Activated CD8-positive, alpha-beta memory T cell treated with anti-CD3 and anti-CD28 coated beads for 24 hours (primary cell): ENCODE measurements at regions not wholly inside any gene's neighbourhood (a gene's known extent, or its start where the extent isn't known, plus 50 kb on each side); places are given as distances from the start of the nearest gene placed in this dataset.
"Not testable (repeated sequence)": the region's sequence is repeated elsewhere in the genome, so short reads cannot be mapped to it uniquely, and the experiment has no call there.

Experiments
- DNase-seq: peaks from one replicate; pipeline ENCODE4 v3.0.0-alpha.2; 2020

DNA sequence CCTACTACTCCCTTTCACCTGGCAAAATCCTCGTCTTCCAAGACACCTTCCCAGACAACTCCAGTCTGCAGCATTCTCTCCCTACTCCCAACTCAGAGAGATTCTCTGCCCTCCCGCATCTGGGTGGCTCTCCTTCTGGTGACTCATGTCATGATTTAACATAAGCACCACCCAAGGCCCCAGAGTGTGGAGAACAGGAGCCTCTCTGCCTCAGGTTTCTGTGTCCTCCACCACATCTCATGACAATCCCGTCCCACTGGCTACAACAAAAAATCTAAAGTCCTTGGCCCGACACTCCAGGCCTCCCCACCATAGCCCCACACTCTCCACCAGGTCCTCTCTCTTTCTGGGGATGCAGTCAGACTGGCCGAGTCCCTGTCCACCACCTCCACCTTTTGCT, 197.1 kb downstream of the BCL11A start:
- no peak for DNase-seq

DNA sequence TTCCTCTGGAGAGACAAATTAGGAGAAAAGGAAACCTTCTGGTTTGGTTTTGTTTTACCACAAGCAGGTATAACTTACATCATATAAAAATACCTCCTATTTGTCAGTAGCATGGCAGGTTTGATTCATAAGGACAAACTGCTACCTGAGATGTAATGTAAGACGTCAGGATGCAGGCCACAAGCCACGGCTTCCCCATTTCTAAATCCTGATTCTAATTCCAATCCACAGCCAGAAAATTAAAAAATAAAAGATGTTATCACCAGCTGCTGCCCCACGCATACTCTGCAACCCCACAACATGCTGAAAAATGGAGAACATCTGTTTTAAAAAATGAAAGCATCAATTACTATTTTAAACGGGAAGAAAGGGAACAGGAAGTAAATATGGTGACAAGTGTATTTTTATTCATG, 197.6 kb downstream of the BCL11A start:
- no peak for DNase-seq

DNA sequence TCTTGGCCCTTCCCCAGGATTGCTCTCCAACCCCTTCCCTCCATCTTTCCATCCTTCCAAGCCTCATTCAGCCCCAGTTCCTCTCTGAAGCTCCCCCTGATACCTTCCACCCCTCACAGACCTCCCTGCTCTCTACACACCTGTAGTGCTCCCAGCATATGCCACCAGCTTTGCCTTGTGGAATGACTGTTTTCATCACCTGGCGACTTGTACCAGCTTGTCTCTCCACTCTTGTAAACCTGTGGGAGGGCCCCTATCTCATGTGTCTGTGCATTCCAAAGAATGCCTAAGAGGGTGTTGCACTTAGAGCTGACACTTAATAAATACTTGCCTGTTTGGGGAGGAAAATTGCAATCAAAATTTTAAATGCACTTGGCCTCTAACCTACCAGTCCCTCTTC, 198.7 kb downstream of the BCL11A start:
- DNase-seq: no peak

DNA sequence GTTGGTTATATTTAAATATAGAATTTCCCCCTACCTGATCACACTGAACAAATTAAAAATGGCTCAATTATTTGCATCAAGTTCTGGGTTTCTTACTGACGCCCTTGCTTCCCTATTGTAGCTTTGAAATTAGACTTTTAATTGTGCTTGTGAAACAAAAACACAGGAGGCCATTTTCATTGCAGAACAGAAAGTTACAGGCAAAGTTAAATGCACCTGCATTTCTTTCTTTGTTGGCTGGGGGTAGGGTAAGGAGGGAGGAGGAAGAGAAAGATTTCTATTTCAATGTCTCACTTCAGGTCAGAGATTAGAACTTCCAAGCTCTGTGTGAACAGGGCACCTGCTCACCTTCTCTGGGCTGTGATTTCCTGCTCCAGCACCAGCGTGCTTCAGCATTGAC, 199.6 kb downstream of the BCL11A start:
- no peak for DNase-seq

DNA sequence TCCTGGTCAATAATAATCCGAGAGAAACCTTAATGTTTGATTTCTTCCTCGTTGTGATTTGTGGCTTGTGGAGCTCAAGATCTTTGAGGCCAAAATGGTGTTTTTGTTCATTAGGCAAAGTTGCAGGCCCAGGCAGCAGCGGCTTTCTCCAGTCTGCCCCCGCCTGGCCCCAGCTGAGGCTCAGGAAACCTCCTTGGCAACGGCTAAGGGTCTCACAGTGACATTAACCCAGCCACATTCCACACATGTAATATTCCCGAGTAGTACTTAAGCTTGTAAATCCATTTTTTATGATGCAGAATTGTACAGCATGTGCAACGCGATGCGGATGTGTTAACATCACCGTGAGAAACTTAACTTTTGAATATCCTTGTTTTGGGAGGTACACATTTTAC, 200.1 kb downstream of the BCL11A start:
- no peak for DNase-seq

DNA sequence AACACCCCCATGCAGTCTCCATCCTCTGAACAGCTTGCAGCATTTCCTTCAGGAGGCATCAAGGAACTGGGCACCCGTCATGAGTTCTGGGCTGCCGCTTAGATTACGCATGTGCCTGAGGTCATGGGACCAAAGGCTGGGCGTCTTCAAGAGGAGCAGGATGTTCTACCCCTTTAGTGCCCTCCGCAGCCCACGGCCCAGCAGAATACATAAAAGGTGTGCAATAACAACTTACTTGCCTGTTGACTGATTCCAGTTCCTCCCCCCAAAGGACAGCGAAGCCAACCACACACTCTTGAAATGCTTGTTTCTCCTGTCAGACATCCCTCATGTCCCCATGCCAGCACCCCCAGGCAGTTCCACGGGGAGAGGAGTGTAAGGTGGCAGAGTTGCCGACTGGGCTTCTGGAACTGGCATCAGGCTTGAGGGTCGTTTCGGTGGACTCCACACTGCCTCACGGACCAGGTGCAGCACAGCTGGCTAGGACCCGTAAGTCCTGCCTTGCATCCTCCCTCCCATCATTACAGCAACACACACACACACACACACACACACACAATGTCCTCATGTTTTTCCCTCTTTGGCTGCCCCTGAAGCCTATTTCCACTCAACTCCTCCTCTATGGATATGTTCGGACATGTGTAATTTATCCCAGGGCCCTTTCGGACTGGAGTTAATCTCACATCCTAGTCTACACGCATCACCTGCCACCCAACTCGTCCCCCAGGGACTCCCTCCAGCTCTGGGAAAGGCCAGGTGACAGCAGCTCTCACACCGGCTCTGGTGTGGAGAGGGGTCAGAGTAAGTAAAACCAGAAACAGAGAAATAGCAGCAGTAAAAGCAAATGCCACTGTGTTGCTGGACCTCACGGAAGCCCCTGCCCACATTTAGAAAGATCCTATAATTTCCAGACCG, 200.7 kb downstream of the BCL11A start:
- no peak for DNase-seq

DNA sequence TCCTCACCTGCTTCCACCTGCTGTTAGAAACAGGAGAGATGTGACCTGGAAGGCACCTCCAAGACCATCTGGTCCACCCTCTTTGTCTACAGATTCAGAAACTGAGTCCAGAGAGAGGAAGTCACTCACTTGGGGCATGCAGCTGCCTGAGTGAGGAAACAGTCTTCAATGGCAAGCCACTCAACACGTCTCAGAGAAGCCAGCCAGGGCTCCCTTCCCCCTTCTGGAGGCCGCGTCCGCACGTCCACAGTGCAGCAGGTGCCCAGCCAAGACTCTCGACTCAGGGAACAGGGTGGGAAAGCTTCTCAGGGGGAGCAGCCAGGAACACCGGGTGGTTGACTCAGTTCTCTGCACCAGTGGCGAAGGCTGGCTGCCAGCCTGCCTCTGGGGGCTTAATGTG, 201.7 kb downstream of the BCL11A start:
- no peak for DNase-seq

DNA sequence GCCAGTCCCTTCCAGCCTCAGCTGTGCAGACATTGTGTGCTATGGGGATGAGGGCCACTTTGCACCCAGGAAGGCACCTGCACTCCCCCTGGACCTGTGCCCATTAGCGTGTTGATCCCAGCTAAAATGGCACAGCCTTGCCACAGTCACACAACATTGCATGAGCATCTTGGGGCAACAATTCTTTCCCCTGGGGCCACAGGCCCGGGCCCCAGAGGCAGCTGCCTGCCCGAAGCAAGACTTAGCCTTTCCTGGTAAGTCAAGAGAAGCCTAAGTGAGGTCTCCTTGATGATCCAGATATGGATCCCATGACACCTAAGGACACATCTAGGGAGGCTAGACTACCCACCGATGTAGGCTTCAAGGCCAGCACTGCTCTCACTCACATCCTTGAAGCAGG, 202.1 kb downstream of the BCL11A start:
- no peak for DNase-seq

DNA sequence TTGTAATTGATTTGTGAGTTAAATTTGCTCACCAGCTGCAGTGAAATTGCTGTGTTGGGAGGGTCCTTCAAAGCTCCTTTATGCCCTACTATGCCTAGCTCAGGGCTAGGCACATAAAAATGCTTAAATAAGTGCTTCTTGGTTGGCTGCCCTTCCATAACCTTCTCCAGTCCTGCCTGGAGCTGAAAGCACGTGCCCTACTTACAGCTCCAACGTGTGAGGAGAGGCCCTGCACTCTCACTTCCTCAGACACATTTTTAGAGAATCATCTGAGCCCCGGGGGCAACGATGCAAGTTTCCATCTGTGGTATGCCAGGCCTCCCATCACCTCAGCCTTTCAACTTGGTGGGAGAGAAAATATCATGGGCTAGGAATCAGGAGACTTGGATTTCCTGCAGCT, 202.7 kb downstream of the BCL11A start:
- DNase-seq: no peak

DNA sequence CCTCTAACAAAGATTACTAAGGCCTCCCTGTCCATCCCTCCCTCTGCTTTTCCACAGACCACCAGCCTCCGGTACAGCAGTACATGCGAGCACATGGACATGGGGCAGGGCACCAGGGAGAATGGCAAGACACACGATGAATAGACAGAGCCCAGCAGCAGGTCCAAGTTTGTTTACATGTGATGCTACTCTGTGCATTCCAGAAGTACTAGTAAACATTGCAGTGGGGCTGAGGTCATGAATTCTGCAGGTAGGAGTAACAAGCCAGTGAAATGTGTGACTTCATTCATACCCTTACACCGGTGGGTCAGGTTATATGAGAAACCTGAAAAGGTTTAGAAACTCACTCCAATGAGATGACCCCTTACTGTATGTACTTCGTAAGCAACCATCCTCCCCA, 205.7 kb downstream of the BCL11A start:
- DNase-seq: no peak

DNA sequence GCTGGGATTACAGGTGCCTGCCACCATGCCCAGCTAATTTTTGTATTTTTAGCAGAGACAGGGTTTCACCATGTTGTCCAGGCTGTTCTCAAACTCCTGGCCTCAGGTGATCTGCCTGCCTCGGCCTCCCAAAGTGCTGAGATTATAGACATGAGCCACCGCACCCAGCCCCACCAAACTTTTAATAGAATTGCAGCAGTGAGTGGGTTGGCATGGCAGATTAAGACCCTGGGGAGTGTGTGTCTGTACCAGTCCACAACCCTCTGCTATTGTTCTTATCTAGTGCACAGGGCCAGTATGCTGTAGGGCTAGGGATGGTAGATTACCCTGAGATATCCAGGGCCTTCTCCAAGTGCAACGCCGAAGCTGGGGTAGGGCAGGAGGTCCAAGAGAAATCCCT, 211.0 kb downstream of the BCL11A start:
- not testable (repeated sequence) for DNase-seq

DNA sequence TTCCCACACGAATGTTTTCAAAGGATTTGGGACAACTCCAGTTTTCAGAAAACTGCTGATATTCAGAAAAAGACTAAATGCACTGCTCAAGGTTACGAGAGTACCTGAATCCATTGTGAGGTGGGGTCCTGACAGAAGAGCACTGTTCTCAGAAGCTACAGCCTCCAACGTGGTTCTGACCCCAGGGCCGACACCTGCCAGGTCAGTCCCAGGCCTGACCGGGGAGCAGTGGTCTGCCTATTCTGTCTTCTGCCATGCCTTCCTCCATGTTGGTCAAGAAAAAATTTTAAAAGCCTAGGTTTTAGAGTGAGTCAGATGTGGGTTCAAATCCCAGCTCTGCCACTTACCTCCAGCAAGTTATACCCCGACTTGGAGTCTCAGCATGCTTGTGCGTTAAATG, 212.3 kb downstream of the BCL11A start:
- DNase-seq: no peak

DNA sequence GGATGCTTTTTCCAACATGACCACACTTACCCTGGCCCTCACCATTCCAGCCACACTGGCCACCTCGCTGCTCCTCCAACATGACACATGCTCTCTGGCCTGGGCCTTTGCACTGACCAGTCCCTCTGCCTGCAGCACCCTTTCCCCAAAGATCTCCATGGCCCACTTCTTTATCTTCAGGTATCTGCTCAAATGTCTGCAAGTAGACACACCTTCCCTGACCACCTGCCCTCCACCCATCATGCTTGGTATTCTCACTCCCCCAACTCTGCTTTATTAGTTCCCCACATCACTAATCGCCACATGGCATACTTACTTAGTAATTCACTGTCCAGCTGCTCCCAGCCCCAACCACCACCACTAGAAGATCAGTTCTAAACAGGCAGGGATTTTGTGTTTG, 214.2 kb downstream of the BCL11A start:
- DNase-seq: no peak

DNA sequence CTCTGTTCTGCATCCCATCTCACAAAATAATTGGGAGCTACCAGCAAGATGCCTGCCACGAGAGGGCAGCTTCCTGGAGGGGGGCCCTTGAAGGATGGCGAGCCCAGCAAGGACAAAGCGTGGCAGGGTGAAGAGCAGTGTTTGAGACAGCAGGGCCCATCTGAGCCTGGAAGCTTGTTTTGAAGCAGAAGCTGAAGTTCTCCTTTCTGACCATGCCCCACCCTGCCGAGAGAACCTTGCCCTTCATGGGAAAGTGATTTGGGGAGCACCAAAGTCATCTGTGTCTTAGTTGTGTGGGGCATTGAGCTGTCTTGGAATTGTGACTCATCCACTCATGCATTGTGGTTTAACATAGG, 216.3 kb downstream of the BCL11A start:
- no peak for DNase-seq

DNA sequence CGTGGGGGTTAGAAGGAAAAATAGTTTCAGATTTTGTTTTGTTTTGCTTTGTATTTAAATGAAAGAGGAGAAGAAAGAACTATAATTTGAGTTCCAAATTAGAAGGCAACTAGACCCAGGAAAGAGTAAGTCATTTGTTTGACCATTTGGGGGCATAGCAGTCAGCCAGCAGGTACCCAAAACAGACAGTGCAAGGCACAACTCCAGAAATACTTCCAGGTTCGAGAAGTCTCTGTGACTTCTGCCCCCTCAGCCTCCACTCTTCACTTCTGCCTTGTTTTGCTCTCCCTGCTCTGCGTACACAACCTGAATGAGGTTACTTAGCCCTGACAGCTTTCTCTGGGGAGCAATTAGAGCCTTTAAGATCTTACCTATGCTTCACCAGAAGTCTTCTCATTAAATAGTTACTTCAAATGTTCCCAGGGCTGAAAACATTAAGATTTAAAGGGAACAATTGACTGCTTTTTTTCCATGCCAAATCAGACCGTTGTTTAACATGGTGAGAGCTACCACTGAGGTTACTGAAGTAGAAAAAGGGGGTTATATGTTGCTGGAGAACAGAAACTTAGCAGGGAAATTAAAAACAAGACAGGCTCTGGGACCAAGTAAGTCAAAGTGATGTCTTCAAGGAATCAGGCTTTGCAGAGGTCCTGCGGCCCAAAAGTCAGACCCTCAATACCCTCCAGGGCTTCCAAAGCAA, 216.9 kb downstream of the BCL11A start:
- no peak for DNase-seq

DNA sequence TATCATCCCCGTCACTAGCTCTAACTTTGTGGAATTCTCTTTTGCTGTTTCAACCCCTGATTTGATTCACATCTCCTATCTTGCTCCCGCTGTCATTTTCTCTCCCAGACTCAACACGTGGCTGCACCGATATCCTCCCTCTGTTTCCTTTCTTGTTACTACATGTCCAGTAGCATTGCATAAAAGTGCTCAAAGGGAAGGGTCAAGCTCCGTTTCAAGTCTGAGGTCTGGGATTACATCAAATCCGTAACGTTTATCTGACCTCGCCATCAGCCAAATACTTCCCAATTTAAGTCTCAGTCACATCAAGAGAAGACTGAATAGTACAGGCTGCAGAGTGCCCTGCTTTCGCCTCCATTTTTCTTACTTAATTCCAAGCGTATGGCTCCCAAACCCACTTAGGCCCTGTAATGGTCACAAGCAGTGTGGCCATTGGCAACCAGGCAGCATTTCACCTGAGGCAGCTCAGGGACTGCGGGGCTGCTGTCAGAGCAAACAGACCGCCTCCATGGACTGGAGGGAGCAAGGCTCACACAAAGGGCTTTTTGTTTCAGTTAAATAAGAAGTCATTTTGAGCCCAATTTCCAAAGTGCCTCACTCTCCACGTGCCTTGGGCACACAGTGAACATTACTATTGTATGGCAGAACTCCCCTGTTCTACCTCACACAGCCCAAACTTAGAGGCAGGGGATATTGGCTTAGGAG, 217.8 kb downstream of the BCL11A start:
- DNase-seq: no peak

DNA sequence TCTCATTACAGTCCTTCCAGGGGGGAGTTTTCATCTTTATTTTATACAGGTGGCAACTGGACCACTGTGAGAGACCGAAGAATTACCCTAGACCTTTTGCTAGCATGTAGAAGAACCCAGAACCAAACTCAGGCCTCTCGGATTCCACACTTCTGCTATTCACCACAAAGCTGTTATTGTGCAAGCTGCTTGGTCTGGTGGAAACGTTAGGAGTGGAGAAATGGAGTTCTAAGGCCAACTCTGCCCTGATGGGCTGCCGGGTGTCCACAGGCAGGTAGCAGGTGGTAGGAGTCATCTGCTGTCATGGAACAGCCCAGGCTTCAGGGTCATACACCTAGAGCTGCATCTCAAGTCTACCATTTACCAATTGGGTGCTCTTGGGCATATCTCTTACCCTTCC, 218.8 kb downstream of the BCL11A start:
- no peak for DNase-seq

DNA sequence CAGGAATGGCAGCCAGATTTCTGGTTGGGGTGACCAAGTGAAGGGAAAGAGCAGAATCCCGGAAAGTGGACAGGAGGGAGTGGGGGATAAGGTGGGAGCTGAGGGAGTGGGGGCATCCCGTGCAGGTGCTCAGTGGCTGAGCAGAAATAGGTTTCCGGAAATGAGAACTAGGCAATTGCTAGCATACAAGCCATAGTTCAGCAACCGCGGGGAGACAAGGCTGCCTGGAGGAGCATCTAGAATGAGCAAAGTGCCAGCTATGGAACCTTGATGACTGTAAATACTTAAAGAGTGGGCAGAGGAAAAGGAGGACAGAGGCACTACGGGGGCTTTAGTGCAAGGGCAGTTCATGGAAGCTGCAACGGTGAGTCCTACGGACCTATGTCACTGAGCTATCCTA, 220.2 kb downstream of the BCL11A start:
- DNase-seq: no peak

DNA sequence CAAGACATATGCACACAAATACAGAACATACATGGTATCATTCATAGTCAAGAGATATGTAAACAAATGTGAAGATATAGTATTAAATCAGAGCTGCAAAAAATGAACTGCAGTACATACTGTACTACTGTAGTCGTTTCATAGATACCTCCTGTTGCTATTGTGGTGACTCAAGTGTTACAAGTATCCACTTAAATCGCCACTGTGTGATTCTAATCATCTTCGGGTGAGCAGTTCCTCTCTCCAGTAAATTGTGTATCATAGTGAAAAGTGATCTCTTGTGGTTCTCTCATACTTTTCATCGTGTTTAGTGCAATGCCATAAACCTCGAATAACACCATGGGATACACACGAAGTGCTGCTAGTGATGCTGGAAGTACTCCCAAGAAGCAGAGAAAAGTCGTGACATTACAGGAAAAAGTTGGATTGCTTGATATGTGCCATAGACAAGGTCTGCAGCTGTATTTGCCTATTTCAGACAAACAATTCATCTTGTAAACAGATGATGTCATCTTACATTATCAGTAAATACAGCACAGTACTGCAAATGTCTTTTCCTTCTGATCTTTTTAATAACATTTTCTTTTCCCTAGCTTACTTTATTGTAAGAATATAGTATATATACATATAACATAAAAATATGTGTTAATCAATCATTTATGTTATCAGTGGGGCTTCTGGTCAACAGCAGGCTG, 222.2 kb downstream of the BCL11A start:
- no peak for DNase-seq

DNA sequence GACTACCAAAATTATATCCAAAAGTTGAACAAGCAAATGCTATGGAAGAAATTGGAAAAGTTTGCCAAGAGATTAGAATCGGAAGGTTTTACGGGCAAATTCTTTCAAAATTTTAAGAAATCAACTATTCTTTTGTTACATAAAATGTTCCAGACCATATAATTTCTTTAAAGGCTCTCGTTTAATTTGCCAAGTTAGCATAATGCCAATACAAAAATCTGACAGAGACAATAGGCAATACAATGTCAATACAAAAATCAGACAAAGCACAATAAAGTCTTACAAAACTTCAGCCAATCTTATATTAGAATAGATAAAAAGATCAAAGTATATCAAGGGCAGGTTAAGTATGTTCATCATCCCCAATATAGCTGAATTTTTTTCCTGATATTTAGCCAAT, 224.2 kb downstream of the BCL11A start:
- DNase-seq: no peak

DNA sequence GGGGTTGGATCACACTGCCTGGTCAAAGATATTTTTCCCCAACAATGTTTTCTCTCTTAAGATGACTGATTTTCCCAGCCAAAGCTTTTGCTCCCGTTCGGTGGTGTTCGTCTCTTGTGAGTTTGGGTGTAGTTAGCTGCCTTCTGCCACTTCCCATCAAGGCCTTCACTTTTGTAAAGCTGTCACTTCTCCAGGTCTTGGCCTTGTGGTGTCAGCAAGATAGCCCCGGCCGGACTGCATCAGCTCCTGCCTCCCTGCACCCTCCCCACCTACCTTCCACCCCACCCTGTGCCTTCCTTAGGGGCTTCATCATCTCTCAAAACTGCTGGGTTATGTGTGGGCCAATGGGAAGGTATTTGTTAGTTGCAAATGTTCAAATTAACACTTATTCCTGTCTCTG, 228.9 kb downstream of the BCL11A start:
- no peak for DNase-seq

DNA sequence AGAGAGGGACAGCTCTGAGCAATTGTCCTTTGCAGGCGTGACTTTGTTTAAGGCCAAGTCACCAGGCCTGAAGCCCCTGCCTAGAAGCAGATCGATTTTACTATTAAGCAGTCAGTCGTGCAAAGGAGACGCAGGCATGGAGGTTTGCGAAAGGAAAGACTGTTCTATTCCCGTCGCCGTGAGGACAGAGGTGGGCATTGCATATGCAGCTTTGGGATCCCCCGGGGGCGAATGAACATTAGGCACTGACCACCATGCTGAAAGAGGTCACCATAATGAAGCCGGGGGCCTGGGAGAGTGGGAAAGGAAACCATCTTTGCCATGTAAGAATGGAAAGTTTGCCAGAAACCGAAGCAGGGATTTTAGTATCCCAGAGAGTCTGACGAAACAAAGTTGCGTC, 231.6 kb downstream of the BCL11A start:
- no peak for DNase-seq

DNA sequence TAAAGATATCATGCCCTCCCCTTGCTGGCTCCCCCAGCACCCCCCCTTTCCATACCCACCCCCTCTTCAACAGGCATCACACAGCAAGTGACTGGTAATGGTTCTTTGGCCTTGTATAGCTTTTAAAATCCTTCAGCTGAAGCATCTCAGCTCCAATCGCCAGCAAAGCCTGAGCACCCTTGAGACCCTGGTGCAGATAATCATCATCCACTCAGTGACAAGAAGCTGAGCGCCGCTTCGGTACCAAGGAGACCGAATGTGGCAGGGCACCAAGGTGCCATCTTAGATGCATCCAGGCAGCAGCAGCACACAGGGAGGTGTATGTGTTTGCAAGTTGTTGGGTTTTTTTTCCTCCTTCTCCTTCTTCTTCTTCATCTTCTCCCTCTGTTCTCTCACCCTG, 232.7 kb downstream of the BCL11A start:
- DNase-seq: no peak
